Fibroblast of villous mesenchyme (primary cell): ENCODE measurements at regions not wholly inside any gene's neighbourhood (a gene's known extent, or its start where the extent isn't known, plus 50 kb on each side); places are given as distances from the start of the nearest gene placed in this dataset.

ENCODE experiments used
- DNase-seq: peaks from one replicate; pipeline ENCODE4 v3.0.0-alpha.2; 2010; ENCODE audit warnings: low read depth
- H3K4me3 ChIP-seq: 2 replicates; pipeline ENCODE4 v1.5.1; 2011; ENCODE audit warnings: low read depth, mild to moderate bottlenecking, low read length
- TF ChIP-seq, protein P1 (sequence below): IDR thresholded peaks from 2 replicates; pipeline ENCODE4 v1.5.1; 2012; ENCODE audit warnings: low read depth, mild to moderate bottlenecking, low read length; ENCODE audit not compliant: insufficient read depth

GRCh38 chr22:48372390-48372789 is 1455.3 kb downstream of the BRD1 start:
- no peak for DNase-seq
- TF ChIP-seq, protein P1, sequence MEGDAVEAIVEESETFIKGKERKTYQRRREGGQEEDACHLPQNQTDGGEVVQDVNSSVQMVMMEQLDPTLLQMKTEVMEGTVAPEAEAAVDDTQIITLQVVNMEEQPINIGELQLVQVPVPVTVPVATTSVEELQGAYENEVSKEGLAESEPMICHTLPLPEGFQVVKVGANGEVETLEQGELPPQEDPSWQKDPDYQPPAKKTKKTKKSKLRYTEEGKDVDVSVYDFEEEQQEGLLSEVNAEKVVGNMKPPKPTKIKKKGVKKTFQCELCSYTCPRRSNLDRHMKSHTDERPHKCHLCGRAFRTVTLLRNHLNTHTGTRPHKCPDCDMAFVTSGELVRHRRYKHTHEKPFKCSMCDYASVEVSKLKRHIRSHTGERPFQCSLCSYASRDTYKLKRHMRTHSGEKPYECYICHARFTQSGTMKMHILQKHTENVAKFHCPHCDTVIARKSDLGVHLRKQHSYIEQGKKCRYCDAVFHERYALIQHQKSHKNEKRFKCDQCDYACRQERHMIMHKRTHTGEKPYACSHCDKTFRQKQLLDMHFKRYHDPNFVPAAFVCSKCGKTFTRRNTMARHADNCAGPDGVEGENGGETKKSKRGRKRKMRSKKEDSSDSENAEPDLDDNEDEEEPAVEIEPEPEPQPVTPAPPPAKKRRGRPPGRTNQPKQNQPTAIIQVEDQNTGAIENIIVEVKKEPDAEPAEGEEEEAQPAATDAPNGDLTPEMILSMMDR: no peak

DNA sequence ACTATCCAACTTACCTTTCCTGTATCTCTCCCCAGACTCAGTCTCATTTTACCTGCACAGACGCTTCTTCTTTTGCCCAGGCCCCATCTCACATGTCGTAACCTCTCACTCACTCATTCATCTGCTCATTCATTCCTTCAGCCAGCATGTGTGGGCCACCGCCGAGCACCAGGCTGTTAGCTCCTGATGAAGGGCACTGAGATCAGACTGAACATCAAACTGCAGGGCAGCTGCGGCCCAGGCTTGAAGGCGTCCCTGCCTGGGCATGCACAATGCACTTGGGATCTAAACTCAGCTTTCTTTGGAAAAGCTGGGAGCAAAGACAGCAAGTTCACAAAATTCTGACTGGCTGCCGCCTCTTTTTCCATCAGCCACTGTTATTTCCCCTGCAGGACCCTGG is 1456.3 kb downstream of the BRD1 start:
- DNase-seq: no peak
- TF ChIP-seq, protein P1: no peak
- H3K4me3 ChIP-seq: no peak overlapping the region

More at GRCh38 chr22:48372390-48372789, 1455.3 kb downstream of the BRD1 start:
- H3K4me3 ChIP-seq: no peak overlapping the region

- TF ChIP-seq, protein P1: no peak
- no peak overlapping the region for H3K4me3 ChIP-seq
- DNase-seq: no peak
These were observed 1457.0 kb downstream of the BRD1 start for GRCh38 chr22:48370508-48371325.

DNA sequence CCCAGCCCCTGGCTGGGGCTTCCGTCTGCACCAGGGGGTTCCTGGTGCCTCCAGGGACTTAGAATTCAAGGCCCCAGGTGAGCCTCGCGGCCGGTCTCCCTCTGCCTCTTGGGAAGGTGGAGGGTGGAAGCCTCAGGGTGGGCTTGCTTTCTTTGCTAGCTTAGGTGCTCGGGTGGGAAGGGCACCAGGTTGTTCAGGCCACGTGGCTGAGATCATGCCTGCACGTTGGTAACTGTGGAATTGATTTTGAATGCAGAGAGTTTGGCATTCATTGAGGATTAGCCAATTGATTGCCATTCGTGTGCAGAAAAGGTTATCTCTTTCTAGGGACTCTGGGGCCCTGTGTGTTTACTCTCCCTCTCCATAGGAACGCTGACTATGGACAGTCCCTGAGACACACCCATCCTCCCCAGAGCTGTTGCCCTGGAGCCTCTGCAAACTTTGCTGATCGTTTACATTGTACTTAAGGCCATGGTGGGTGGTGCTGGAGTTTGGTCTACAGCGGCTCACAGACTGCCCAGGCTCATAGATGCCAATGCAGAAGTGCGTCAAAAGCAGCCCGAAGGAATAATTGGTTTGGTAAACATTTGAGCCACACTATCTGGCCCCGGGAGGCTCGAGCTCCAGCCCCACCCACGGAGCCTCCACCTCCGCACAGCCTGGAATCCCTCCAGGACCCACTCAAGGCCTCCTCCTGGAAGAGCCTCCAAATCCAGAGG is 1457.7 kb downstream of the BRD1 start:
- DNase-seq: no peak
- TF ChIP-seq, protein P1: no peak
- no peak overlapping the region for H3K4me3 ChIP-seq

GRCh38 chr22:48368975-48369525 is 1458.6 kb downstream of the BRD1 start:
- TF ChIP-seq, protein P1: no peak
- DNase-seq: no peak
- no peak overlapping the region for H3K4me3 ChIP-seq

DNA sequence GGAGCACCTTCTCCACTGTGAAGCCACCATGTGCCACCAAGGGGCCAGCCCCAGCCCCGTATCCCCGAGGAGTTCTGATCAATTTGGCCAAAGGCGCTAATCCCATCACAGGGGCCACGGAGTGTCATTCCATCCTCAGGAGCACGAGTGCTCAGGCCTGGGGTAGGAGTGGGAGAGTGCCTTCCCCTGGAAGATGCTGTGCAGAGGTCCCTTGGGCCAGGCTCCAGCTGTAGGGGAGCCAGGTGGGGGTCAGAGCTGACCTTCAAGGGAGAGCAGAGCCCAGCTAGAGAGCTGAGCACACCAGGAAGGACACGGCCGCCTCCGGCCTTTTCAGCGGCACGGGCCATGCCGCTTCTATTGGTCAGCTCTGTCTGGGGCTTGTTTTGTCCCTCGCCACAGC is 1459.9 kb downstream of the BRD1 start:
- no peak for DNase-seq
- TF ChIP-seq, protein P1: no peak
- no peak overlapping the region for H3K4me3 ChIP-seq
